Panc1 (cell line): ENCODE measurements at regions not wholly inside any gene's neighbourhood (a gene's known extent, or its start where the extent isn't known, plus 50 kb on each side); places are given as distances from the start of the nearest gene placed in this dataset.

Experiments
- ATAC-seq: fragments of 200-7000 bp; cut with Tn5 transposase; 2 replicates; pipeline ENCODE4 v1.9.1; 2020; ENCODE audit warnings: mild to moderate bottlenecking, moderate library complexity
- BruUV-seq: library from RNA; stranded (reverse); fragments of 400-500 nt; replicated peaks from 2 replicates; lab custom pipeline; 2021; lab: Mats Ljungman, UMichigan
- CTCF ChIA-PET: fragments of 300-600 bp; sonication (Branson Sonifier 250); formaldehyde crosslinking; loops from one replicate; lab custom pipeline; 2022; ENCODE audit warnings: antibody characterized with exemption; lab: Charles Lee
- POLR2A ChIA-PET: fragments of 300-600 bp; sonication (Branson Sonifier 250); formaldehyde crosslinking; loops from one replicate; lab custom pipeline; 2022; ENCODE audit warnings: antibody characterized with exemption; lab: Charles Lee
- DNase-seq: peaks from one replicate; pipeline ENCODE4 v3.0.0-alpha.2; 2010; ENCODE audit warnings: low read depth, low spot score
- H3K27ac ChIP-seq: 2 replicates; pipeline ENCODE4 v1.5.1; 2011; ENCODE audit warnings: mild to moderate bottlenecking, low read length, inconsistent platforms
- H3K27me3 ChIP-seq: fragments of 200-500 bp; sonication (Bioruptor generic); 2 replicates; pipeline ENCODE4 v1.6.0; 2014; ENCODE audit warnings: low read length, inconsistent platforms; ENCODE audit not compliant: control insufficient read depth, insufficient read depth
- H3K36me3 ChIP-seq: fragments of 200-500 bp; sonication (Bioruptor generic); 2 replicates; pipeline ENCODE4 v1.5.1; 2014; ENCODE audit warnings: inconsistent platforms, mild to moderate bottlenecking, low read length, moderate library complexity; ENCODE audit not compliant: control insufficient read depth, insufficient read depth
- H3K4me1 ChIP-seq: 2 replicates; pipeline ENCODE4 v1.5.1; 2011; ENCODE audit warnings: inconsistent platforms, mild to moderate bottlenecking, low read length, moderate library complexity; ENCODE audit not compliant: control insufficient read depth, insufficient read depth
- H3K4me3 ChIP-seq, 2 experiments: 2 replicates each; pipeline ENCODE4 v1.5.1; 2011 to 2012; ENCODE audit warnings: low read depth in 2 of 2, low read length in 2 of 2, mild to moderate bottlenecking in 2 of 2, inconsistent platforms in 1 of 2, moderate library complexity in 1 of 2
- H3K9me3 ChIP-seq: fragments of 200-500 bp; sonication (Bioruptor generic); 2 replicates; pipeline ENCODE4 v1.5.1; 2014; ENCODE audit warnings: low read depth, mild to moderate bottlenecking, inconsistent platforms, low read length, moderate library complexity; ENCODE audit not compliant: control insufficient read depth, insufficient read depth
- CTCF ChIP-seq: fragments of 450-650 bp; IDR thresholded peaks from 2 replicates; pipeline ENCODE4 v1.5.1; 2017; ENCODE audit warnings: mild to moderate bottlenecking
- POLR2AphosphoS5 ChIP-seq: IDR thresholded peaks from 2 replicates; pipeline ENCODE4 v1.6.1; 2012; ENCODE audit warnings: mild to moderate bottlenecking, low read depth, low read length, moderate library complexity
- REST ChIP-seq, 2 experiments: IDR thresholded peaks; 2 replicates each; pipeline ENCODE4 v1.6.1; 2011 to 2012; ENCODE audit warnings: low read depth in 2 of 2, control low read depth in 1 of 2, low read length in 1 of 2, mild to moderate bottlenecking in 1 of 2, moderate library complexity in 1 of 2; ENCODE audit not compliant: insufficient read depth in 1 of 2
- SIN3A ChIP-seq: IDR thresholded peaks from 2 replicates; pipeline ENCODE4 v1.6.1; 2012; ENCODE audit warnings: low read depth, mild to moderate bottlenecking, low read length, moderate library complexity, borderline replicate concordance; ENCODE audit not compliant: insufficient read depth
- TCF7L2 ChIP-seq: IDR thresholded peaks from 2 replicates; pipeline ENCODE4 v1.6.1; 2011; ENCODE audit warnings: mild to moderate bottlenecking, low read depth, low read length, inconsistent platforms
- in situ Hi-C: cut with HindIII; loops from 2 replicates; pipeline ENCODE4 v1.10.0; 2016; ENCODE audit warnings: low sequenced_read_pairs, low pct_unique_long_range_greater_than_20kb
- intact Hi-C: fragments of 100-400 bp; cut with micrococcal nuclease; formaldehyde crosslinking; loops from one replicate; pipeline ENCODE4 v1.10.0; 2022; ENCODE audit not compliant: unreplicated experiment

GRCh38 chr15:58268746-58269267 lies 130.6 kb downstream of the AQP9 start:
- intact Hi-C loops = no loop called here
- H3K27me3 ChIP-seq = no peaks in the 10 kb centered on the region
- H3K9me3 ChIP-seq = peaks cover 8% of the 10 kb centered on the region; the same call in 1 of the 2 replicates
- H3K4me1 ChIP-seq = no peaks in the 10 kb centered on the region
- in situ Hi-C loops = no loop called here
- no peak for TF ChIP-seq CTCF
- no peak for TF ChIP-seq REST (IDR thresholded peaks at IDR 0.05; ENCODE audit: insufficient read depth in 1 of 2, low read depth in 2 of 2, low read length in 1 of 2)
- no peak for TF ChIP-seq POLR2AphosphoS5
- no peak for TF ChIP-seq TCF7L2
- no peak for TF ChIP-seq SIN3A
- DNase-seq (no peak), ATAC-seq (no peak)
- BruUV-seq = no TSS peak
- CTCF ChIA-PET = no interaction called here
- no peak overlapping the region for H3K4me3 ChIP-seq
- no peaks in the 10 kb centered on the region for H3K36me3 ChIP-seq
- H3K27ac ChIP-seq = no peak overlapping the region
- POLR2A ChIA-PET = no interaction called here

- Histone ChIP-seq H3K27me3 (no peaks in the 10 kb centered on the region), H3K9me3 (peaks cover 8% of the 10 kb centered on the region; the same call in 1 of the 2 replicates), H3K36me3 (no peaks in the 10 kb centered on the region), H3K4me1 (no peaks in the 10 kb centered on the region), H3K27ac (peak overlapping the region; percentile 23; the same call in 1 of the 2 replicates), H3K4me3 (no peak overlapping the region)
- POLR2A ChIA-PET = no interaction called here
- in situ Hi-C loops = no loop called here
- ATAC-seq (peak; percentile 88), DNase-seq (peak; percentile 25)
- no TSS peak for BruUV-seq
- CTCF ChIA-PET = interaction anchor here (0.5 to 0.6 kb wide), 2 partner anchors 654 to 861 kb away, joined by 6 to 18 read pairs; no protein-coding TSS in a partner anchor
- intact Hi-C loops = no loop called here
- TF ChIP-seq SIN3A (no peak), CTCF (peak; percentile 78)
These were observed 131.6 kb downstream of the AQP9 start for GRCh38 chr15:58269455-58270414.
